Ishikawa (cell line): ENCODE measurements at regions not wholly inside any gene's neighbourhood (a gene's known extent, or its start where the extent isn't known, plus 50 kb on each side); places are given as distances from the start of the nearest gene placed in this dataset.

Source experiments
- CEBPB ChIP-seq: IDR thresholded peaks from 2 replicates; pipeline ENCODE4 v1.6.1; 2012
- CREB1 ChIP-seq: IDR thresholded peaks from 2 replicates; pipeline ENCODE4 v1.6.1; 2012; ENCODE audit warnings: low read depth
- EGR1 ChIP-seq: IDR thresholded peaks from 2 replicates; pipeline ENCODE4 v1.6.1; 2012
- EP300 ChIP-seq: IDR thresholded peaks from 2 replicates; pipeline ENCODE4 v1.6.1; 2012; ENCODE audit warnings: borderline replicate concordance
- FOXM1 ChIP-seq: IDR thresholded peaks from 2 replicates; pipeline ENCODE4 v1.6.1; 2012; ENCODE audit warnings: low read depth, borderline replicate concordance
- MAX ChIP-seq: IDR thresholded peaks from 2 replicates; pipeline ENCODE4 v1.6.1; 2012
- NFIC ChIP-seq: IDR thresholded peaks from 2 replicates; pipeline ENCODE4 v1.6.1; 2012
- RAD21 ChIP-seq: IDR thresholded peaks from 2 replicates; pipeline ENCODE4 v1.6.1; 2012; ENCODE audit warnings: low read depth
- REST ChIP-seq: IDR thresholded peaks from 2 replicates; pipeline ENCODE4 v1.6.1; 2012; ENCODE audit warnings: low read depth, mild to moderate bottlenecking
- TAF1 ChIP-seq: IDR thresholded peaks from 2 replicates; pipeline ENCODE4 v1.6.1; 2012; ENCODE audit warnings: low read depth, mild to moderate bottlenecking
- TCF12 ChIP-seq: IDR thresholded peaks from 2 replicates; pipeline ENCODE4 v1.6.1; 2012; ENCODE audit warnings: low read depth
- TEAD4 ChIP-seq: IDR thresholded peaks from 2 replicates; pipeline ENCODE4 v1.6.1; 2012
- USF1 ChIP-seq: IDR thresholded peaks from 2 replicates; pipeline ENCODE4 v1.6.1; 2012
- YY1 ChIP-seq: IDR thresholded peaks from 2 replicates; pipeline ENCODE4 v1.6.1; 2012; ENCODE audit warnings: low read depth
- ZBTB7A ChIP-seq: IDR thresholded peaks from 2 replicates; pipeline ENCODE4 v1.6.1; 2012; ENCODE audit warnings: low read depth

GRCh38 chr17:21530841-21531240 is 154.7 kb downstream of the KCNJ12 start:
- no peak for TF ChIP-seq RAD21
- no peak for TF ChIP-seq TAF1
- no peak for TF ChIP-seq REST
- TF ChIP-seq FOXM1: no peak

- TF ChIP-seq REST (no peak), TEAD4 (no peak), EP300 (no peak), TCF12 (no peak), MAX (no peak), FOXM1 (no peak), CREB1 (no peak), EGR1 (no peak), YY1 (no peak), ZBTB7A (no peak), NFIC (no peak), CEBPB (no peak)
These were observed 156.7 kb downstream of the KCNJ12 start for GRCh38 chr17:21532763-21533385.

- TF ChIP-seq TAF1 (no peak), YY1 (no peak), TCF12 (no peak), CEBPB (no peak), USF1 (no peak), EP300 (no peak), MAX (no peak), EGR1 (no peak), TEAD4 (no peak)
These were observed 156.5 kb upstream of the KCNJ18 start for GRCh38 chr17:21535686-21536375.

- TF ChIP-seq TEAD4 (no peak), CREB1 (no peak), YY1 (no peak), EP300 (no peak), RAD21 (no peak), REST (no peak), EGR1 (no peak), USF1 (no peak), MAX (no peak), TAF1 (no peak), FOXM1 (no peak), NFIC (no peak), ZBTB7A (no peak), CEBPB (no peak), TCF12 (no peak)
These were observed 155.0 kb upstream of the KCNJ18 start for GRCh38 chr17:21537302-21537701.
